ENCODE measurements at regions not wholly inside any gene's neighbourhood (a gene's known extent, or its start where the extent isn't known, plus 50 kb on each side); places are given as distances from the start of the nearest gene placed in this dataset.
"Not testable (repeated sequence)": the region's sequence is repeated elsewhere in the genome, so short reads cannot be mapped to it uniquely, and the experiment has no call there.

GRCh38 chr11:89612096-89612495, 98.0 kb upstream of the TRIM77 start:
- no peak overlapping the region for H2AFZ ChIP-seq (ENCODE audit: low read length)
- H3K4me2 ChIP-seq (ENCODE audit: low read length): no peak overlapping the region
- H3K4me1 ChIP-seq (ENCODE audit: insufficient read depth, low read length, poor library complexity, severe bottlenecking): no peaks in the 10 kb centered on the region
- H3K9me3 ChIP-seq (ENCODE audit: low read length): no peaks in the 10 kb centered on the region
- TF ChIP-seq EZH2phosphoT487 (IDR thresholded peaks at IDR 0.05; ENCODE audit: borderline replicate concordance, low read depth, low read length) (no peak), CTCF (conservative IDR thresholded peaks at IDR 0.05; ENCODE audit: low read length) (no peak)
- no peak overlapping the region for H3K4me3 ChIP-seq (ENCODE audit: low read depth, low read length, poor library complexity, severe bottlenecking)
- ChIA-PET POLR2A (no interaction called here), CTCF (ENCODE audit: unreplicated experiment) (no interaction called here)
- no peak for DNase-seq (ENCODE audit: low spot score)
- H3K27ac ChIP-seq (ENCODE audit: low read depth, low read length, poor library complexity, severe bottlenecking): no peak overlapping the region
- intact Hi-C loops (cut with micrococcal nuclease; ENCODE audit: unreplicated experiment): no loop called here
- no peaks in the 10 kb centered on the region for H3K79me2 ChIP-seq (ENCODE audit: insufficient read depth, low read depth, low read length)
- H4K20me1 ChIP-seq (ENCODE audit: insufficient read depth, low read length): no peaks in the 10 kb centered on the region
- no peaks in the 10 kb centered on the region for H3K9me2 ChIP-seq (ENCODE audit: insufficient read depth, low read length)
- BruUV-seq (replicated peaks): no TSS peak
- H3K36me3 ChIP-seq (ENCODE audit: insufficient read depth, low read length): no peaks in the 10 kb centered on the region

GRCh38 chr11:89613911-89614310, 96.2 kb upstream of the TRIM77 start:
- intact Hi-C loops (cut with micrococcal nuclease; ENCODE audit: unreplicated experiment): no loop called here
- CTCF ChIA-PET (ENCODE audit: unreplicated experiment): no interaction called here
- Histone ChIP-seq H3K9me2 (ENCODE audit: insufficient read depth, low read length) (no peaks in the 10 kb centered on the region), H3K4me2 (ENCODE audit: low read length) (no peak overlapping the region), H4K20me1 (ENCODE audit: insufficient read depth, low read length) (no peaks in the 10 kb centered on the region), H3K4me1 (ENCODE audit: insufficient read depth, low read length, poor library complexity, severe bottlenecking) (no peaks in the 10 kb centered on the region), H3K4me3 (ENCODE audit: low read depth, low read length, poor library complexity, severe bottlenecking) (no peak overlapping the region), H2AFZ (ENCODE audit: low read length) (no peak overlapping the region), H3K9me3 (ENCODE audit: low read length) (no peaks in the 10 kb centered on the region), H3K27ac (ENCODE audit: low read depth, low read length, poor library complexity, severe bottlenecking) (no peak overlapping the region), H3K36me3 (ENCODE audit: insufficient read depth, low read length) (no peaks in the 10 kb centered on the region), H3K79me2 (ENCODE audit: insufficient read depth, low read depth, low read length) (no peaks in the 10 kb centered on the region)
- TF ChIP-seq CTCF (conservative IDR thresholded peaks at IDR 0.05; ENCODE audit: low read length) (no peak), EZH2phosphoT487 (IDR thresholded peaks at IDR 0.05; ENCODE audit: borderline replicate concordance, low read depth, low read length) (no peak)
- POLR2A ChIA-PET: no interaction called here
- no peak for DNase-seq (ENCODE audit: low spot score)
- no TSS peak for BruUV-seq (replicated peaks)

- DNase-seq (ENCODE audit: low spot score); H4K20me1 ChIP-seq (ENCODE audit: insufficient read depth, low read length); POLR2A ChIA-PET; H3K36me3 ChIP-seq (ENCODE audit: insufficient read depth, low read length); H3K9me2 ChIP-seq (ENCODE audit: insufficient read depth, low read length); BruUV-seq (replicated peaks); H3K27ac ChIP-seq (ENCODE audit: low read depth, low read length, poor library complexity, severe bottlenecking); intact Hi-C loops (cut with micrococcal nuclease; ENCODE audit: unreplicated experiment); H3K4me3 ChIP-seq (ENCODE audit: low read depth, low read length, poor library complexity, severe bottlenecking); CTCF ChIA-PET (ENCODE audit: unreplicated experiment); H3K4me1 ChIP-seq (ENCODE audit: insufficient read depth, low read length, poor library complexity, severe bottlenecking); H3K9me3 ChIP-seq (ENCODE audit: low read length); H3K4me2 ChIP-seq (ENCODE audit: low read length); H3K79me2 ChIP-seq (ENCODE audit: insufficient read depth, low read depth, low read length); H2AFZ ChIP-seq (ENCODE audit: low read length): not testable (repeated sequence)
Observed at GRCh38 chr11:89614428-89614827, 95.7 kb upstream of the TRIM77 start.

GRCh38 chr11:89615642-89616041, 94.5 kb upstream of the TRIM77 start:
- H3K4me1 ChIP-seq (ENCODE audit: insufficient read depth, low read length, poor library complexity, severe bottlenecking); BruUV-seq (replicated peaks); POLR2A ChIA-PET; intact Hi-C loops (cut with micrococcal nuclease; ENCODE audit: unreplicated experiment); H3K79me2 ChIP-seq (ENCODE audit: insufficient read depth, low read depth, low read length); H4K20me1 ChIP-seq (ENCODE audit: insufficient read depth, low read length); H3K4me3 ChIP-seq (ENCODE audit: low read depth, low read length, poor library complexity, severe bottlenecking); H3K27ac ChIP-seq (ENCODE audit: low read depth, low read length, poor library complexity, severe bottlenecking); H2AFZ ChIP-seq (ENCODE audit: low read length); H3K36me3 ChIP-seq (ENCODE audit: insufficient read depth, low read length); H3K9me3 ChIP-seq (ENCODE audit: low read length); DNase-seq (ENCODE audit: low spot score); CTCF ChIA-PET (ENCODE audit: unreplicated experiment); H3K4me2 ChIP-seq (ENCODE audit: low read length); H3K9me2 ChIP-seq (ENCODE audit: insufficient read depth, low read length): not testable (repeated sequence)

GRCh38 chr11:89616161-89616560, 93.9 kb upstream of the TRIM77 start:
- DNase-seq (ENCODE audit: low spot score); H3K4me3 ChIP-seq (ENCODE audit: low read depth, low read length, poor library complexity, severe bottlenecking); CTCF ChIA-PET (ENCODE audit: unreplicated experiment); H3K36me3 ChIP-seq (ENCODE audit: insufficient read depth, low read length); H3K4me1 ChIP-seq (ENCODE audit: insufficient read depth, low read length, poor library complexity, severe bottlenecking); H3K4me2 ChIP-seq (ENCODE audit: low read length); intact Hi-C loops (cut with micrococcal nuclease; ENCODE audit: unreplicated experiment); H3K27ac ChIP-seq (ENCODE audit: low read depth, low read length, poor library complexity, severe bottlenecking); POLR2A ChIA-PET; H3K9me2 ChIP-seq (ENCODE audit: insufficient read depth, low read length); H2AFZ ChIP-seq (ENCODE audit: low read length); H3K79me2 ChIP-seq (ENCODE audit: insufficient read depth, low read depth, low read length); H3K9me3 ChIP-seq (ENCODE audit: low read length); H4K20me1 ChIP-seq (ENCODE audit: insufficient read depth, low read length); BruUV-seq (replicated peaks): not testable (repeated sequence)

Data from OCI-LY7 (cell line).